DLD1 (cell line): ENCODE measurements at regions not wholly inside any gene's neighbourhood (a gene's known extent, or its start where the extent isn't known, plus 50 kb on each side); places are given as distances from the start of the nearest gene placed in this dataset.

ENCODE experiments used
- in situ Hi-C: cut with HindIII; loops from 2 replicates; pipeline ENCODE4 v1.10.0; 2017; ENCODE audit warnings: low sequenced_read_pairs

DNA sequence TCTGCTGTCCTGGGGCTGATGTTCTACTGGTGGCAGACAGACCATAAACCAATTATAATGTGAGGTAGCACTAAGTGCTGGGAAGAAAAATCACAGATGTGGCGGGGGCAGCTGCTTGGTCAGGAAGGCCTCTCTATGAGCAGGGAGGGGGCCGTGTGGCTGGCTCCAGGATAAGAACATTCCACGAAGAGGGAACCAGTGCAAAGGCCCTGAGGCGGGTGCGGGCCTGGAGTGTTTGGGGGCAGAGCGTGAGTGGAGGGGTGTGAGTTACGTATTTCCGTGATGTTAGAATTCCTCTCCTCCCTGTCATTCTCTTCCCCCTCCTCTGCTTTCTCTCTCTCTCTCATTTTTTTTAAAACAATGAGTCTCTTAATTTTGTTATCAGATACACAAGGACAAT lies 67.2 kb downstream of the CEBPB start:
- in situ Hi-C loops: no loop called here

DNA sequence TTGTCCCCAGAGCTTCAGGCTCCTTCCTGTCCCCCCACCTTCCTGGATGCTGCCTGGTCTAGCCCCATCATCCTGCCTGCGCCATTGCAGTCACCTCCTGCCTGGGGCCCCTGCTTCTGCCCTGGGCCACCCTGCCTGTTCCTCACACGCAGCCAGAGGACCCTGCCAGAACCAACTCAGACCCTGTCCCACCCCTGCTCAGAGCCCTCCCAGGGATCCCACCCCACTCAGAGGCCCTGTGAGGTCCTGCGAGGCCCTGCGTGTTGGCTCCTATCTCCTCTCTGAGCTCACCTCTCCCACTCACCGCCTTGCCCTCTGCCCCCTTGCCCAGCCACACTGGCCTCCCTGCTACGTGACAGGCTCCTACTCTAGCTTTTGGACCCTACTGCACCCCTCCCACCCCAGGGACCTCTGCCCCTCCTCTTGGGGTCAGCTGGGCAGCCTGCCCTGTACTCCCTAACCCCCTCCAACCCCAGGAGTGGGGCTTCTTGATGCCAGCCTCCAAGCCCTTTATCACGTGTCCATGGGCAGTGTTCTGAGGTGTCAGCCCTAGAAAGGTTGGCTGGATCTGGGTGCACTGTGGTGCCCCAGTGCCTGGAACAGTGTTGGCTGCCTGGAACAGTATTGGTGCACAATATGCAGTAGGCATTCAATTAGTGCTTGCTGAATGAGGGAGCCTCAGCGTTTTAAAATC lies 68.3 kb downstream of the CEBPB start:
- in situ Hi-C loops: no loop called here

DNA sequence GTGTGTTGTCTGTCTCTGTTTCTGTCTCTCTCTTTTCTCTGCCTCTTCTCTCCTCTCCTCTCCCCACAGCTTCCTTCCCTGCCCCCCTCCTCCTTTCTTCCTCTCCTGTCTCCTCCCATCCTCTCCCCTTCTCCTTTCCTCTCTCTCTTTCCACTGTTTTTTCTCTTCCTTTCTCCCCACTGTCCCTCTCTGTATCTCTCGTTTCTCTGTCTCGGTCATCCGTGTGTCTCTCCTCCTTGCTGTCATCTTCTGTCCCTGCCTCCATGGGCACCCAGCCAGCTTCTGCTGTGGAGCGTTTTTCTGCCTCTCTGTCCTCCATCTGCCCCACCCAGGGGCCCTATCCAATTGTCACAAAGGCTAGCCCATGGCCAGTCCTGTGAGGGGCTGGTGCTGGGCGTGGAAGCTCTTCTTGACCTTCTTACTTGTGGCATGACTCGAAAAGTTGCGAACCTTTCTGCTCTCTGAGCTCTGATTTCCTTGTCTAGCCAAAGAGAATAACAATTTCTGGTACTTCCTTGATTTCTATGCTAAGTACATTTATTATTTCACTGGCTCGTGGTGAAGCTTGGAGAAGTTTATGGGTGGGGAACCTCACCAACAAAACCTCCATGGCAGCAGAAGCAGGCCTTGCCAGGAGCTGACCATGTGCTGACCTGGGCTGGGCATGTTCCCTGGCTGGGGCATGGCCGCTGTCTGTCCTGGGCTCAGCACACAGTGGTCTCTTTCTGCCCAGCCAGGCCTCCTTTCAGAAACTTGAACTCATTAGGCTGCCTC lies 69.3 kb downstream of the CEBPB start:
- in situ Hi-C loops: no loop called here

DNA sequence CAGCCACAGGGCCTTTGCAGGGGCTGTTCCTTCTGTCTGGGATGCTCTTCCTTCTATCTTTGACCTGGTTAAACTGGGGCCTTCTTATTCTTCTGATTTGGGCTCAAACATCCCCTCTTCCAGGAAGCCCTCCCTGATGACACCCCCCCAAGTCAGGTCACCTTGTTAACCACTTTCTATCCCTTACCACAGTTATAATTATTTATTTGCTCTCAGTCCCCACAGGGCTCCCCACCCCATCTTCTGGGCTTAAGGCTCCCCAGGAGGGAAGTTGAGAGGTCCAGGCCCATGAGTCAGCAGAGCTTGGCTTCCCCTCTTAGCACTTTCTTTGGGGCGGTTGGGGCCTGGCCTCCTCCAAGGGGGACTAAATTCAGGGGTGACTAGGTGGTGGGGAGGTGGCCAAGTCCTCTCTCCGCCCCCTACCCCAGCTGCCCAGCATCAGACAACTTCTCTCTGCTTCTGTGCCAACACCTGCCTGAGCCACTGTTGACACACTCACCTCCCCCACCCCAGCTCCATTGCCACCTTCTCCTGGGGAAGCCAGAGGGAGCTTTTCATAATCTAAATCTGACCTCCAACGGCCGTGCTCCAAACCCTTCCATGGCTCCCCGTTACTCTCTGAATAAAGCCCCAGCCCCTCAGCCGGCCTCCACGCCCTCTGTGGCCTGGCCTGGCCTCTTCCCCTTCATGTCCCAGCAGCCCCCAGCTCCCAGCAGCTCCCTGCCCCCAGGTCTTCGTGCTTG lies 70.0 kb downstream of the CEBPB start:
- in situ Hi-C loops: no loop called here

DNA sequence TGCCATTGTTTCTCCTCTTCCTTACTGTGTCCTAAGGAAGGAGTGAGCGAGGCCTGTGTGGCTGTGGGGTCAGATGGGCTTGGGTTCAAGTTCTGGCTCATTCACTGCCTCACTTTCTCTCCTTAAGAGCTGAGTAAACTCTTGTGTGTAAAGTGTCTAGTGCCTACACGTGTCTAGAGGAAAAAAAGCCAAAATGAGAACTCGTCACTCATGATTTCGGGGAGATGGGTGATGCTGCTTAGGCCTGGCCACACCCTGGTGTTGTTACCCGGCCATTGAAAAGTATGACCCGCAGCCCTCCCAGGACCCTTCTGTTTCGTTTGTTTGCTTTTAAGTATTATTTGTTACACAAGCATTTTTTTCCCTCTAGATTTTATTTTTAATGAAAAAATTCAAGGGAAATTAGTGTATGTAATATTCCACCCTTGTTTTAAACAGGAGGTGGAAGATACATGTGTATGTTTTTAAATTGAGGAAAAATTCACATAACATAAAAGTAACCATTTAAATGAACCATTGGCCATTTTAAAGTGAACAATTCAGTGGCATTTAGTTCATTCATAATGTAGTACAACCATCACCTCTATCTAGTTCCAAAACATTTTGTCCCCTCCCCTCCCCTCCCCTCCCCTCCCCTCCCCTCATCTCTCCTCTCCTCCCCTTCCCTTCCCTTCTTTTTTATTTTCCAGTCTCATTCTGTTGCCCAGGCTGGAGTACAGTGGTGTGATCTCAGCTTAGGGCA lies 71.0 kb downstream of the CEBPB start:
- in situ Hi-C loops: no loop called here

DNA sequence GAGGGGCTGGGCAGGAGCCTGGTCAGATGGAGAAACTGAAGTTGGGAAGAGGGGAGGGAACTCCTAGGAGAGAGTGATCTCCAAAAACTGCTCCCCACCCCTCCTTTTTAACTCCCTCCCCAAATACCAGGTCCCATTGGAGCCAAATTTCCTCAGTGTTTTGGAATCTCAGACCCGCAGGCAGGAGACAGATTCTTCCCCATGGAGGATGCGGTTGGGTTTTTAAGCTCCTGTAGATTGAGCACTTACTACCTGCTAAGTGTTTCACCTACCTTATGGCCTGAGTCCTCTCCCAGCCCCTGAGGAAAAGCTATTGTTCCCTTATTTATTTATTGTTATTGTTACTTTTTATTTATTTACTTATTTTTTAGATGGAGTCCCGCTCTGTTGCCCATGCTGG lies 73.2 kb downstream of the CEBPB start:
- in situ Hi-C loops: no loop called here

DNA sequence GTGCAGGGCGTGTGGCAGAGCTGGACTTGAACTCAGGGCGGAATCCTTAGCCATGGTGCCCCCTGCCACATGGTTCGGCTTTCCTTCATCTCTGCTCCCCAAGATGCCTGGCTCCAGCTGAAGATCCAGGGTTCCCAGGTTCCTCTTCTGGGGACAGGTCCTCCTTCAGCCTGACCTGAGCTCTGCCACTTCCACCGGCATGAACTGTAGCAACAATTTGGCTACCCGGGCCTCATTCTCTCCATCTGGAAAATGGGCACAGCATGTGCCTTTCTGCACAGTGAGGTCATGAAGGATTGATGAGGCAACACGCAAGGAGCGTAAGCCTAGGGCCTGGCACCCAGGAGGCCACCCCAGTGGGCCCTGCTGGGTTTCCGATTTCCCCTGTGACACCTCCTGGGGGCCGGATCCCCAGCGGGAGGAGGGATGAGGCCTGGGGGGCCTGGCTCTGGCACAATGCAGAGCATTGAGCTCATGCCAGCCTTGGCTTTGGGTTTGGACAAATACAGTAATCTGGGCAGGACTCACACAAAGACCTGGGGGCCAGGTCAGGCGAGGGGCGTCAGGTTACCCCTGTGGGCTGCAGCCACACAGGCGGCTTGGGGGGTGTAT lies 74.0 kb downstream of the CEBPB start:
- in situ Hi-C loops: no loop called here

DNA sequence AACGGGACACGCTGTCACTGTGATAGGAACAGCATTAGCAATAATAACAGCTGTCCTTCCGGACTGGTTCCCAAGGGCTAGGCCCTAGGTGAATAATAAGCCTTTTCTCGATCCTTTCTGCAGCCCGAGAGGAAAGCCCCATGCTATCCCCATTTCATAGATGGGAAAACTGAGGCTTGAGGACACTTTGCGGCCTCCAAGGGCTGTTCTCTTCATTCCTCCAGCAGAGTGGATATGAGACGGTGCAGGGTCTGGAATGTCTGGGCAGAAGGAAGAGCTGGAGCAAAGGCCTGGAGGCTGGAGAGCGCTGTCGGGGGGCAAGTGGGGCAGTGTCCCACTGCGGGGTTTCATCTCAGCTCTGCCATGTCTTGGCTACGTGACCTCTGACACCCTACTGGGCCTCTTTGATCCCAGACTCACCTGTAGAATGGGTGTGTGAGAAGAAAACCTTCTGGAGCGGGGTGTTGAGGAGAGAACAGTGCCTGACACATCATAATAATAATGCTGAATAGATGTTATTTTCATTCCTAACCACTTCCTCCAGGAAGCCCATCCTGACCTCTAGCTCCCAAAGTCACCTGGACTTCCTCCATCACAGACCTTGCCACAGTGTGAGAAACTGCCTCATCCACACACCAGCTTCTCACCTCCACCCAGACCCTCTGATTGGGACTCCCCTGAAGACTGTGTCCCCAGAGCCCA lies 74.8 kb downstream of the CEBPB start:
- in situ Hi-C loops: no loop called here

DNA sequence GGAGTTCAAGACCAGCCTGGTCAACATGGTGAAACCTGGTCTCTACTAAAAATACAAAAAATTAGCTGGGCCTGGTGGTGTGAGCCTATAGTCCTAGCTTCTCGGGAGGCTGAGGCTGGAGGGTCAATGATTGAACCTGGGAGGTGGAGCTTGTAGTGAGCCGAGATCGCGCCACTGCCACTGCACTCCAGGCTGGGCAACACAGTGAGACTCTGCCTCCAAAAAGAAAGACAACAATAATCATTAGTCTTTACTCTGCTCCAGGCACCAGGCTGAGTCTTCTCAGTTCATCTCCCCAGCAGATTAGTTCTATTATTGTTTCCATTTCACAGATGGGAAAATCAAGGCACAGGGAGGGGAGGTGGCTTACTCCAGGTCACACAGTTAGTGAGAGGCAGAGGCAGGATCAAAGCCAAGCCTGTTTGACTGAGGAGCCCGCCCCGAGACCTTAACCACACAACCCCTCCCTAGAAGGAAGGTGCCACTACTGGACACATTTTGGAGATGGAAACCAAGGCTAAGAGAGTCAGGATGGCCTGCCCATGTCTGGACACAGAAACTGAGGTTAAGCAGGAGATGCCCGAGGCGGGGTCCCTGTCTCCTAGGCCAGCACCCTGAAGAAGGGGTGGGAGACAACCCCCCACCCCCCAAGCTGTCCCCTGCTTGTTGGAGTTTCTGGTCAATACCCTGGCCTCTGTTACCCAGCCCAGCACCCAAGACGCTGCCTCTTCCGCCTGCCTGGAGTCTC lies 75.8 kb downstream of the CEBPB start:
- in situ Hi-C loops: no loop called here

DNA sequence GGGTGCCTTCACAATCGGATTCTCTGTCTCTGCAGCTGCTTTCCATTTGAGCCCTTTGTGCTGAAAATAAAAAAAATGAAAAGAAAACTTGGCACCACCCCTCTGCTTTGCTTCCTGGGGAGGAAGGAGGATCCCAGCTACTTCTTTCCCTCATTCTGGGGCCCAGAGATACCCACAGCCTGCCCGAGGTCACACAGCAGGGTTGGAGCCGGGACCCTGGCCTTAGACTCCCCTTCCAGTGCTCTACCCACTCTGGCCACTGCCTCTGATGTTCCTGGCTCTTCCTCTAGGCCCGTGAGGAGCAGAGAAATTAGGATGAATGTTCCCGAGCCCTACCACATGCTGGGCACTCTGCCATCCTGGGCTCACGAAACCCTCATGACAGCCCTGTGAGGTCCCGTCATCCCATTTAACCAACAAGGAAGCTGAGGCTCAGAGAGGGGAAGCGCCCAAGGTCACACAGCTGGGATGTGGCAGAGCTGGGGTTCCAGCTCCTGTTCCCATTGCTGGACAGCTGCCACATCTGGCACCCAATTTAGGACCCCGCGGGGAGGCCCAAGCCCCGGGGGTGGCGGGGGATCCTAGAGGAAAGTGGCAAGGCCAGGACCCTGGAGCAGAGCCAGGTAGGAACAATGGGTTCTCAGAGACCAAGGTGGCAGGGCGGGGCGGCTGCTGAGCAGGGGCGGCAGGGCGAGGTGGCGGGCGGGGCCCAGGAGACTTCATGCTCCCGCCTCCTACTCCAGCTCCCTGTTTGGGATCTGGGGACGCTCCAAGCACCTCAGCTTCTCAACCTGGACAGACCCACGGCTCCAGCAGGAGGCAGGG lies 76.6 kb downstream of the CEBPB start:
- in situ Hi-C loops: no loop called here

DNA sequence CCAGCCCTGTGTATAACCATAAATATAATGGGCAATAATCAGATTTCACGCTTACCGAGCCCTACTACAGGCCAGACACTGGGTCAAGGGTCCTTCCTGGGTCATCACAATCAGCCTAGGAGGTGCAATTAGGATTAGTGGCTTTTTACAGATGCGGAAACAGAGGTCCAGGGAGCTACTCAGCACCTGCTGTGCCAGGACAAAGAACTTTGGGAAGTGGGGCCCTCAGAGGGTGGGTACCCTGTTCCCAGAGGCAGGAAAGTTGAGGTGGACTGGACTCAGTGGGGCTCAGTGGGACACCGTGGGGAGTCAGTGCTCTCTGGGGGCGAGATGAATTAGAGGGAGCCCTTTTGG lies 77.2 kb downstream of the CEBPB start:
- in situ Hi-C loops: no loop called here

DNA sequence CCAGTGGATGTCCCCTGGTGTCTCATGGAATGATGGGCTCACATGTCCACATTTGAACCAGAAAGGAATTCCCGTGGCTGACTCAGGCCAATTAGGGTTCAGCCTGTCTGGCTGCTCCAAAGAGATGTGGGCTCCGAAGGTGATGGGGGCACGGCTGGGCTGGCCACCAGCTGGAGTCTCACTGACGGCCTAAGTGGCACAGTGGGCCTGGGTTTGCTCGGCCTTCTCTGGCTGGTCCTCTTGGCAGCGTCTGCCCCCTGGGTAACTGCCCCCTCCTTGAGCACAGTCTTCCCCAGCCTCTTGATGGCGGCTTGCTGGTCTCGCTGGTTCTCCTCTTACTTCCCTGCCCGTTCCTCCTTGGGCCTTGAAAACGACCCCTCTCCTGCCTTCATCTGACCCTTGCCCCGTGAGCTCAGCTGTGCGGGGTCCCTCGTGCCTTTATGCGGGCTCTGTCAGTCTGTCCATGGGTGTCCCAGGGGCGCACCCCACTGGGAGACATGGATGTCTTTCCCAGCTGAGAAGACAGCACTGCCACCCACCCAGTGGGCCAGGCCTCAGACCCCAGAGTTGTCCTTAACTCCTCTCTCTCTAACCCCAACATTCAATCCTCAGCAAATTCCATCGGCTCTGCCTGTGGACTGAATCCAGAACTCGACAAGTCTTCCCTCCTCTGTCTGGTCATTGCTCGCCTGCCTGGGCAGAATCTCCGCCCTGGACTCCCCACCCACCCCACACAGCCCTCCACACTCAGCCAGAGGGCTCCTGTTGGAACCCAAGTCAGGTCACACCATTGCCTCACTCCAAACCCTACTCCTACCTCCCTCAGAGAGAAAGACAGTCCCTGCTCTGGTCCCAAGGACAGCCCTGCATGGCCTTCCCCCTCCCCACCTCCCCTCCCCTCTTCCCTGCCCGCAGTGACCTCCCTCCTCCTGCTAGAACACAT lies 78.7 kb downstream of the CEBPB start:
- in situ Hi-C loops: no loop called here

DNA sequence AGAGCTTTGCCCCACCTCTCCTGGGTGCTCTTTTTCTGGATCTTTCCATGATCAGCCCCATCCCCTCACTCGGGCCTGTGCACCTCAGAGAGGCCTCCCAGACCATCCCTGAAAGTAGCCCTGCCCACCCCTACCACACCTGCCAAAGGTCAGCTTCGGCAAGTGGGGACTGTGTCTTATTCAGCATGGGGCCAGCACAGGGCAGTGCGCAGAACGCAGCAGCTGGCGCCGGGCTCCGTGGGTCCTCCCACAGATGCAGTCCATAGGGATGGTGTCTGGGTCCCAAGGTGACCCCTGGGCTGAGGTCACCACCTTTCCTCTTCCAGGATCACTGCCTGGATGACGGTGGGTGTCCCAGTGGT lies 79.4 kb downstream of the CEBPB start:
- in situ Hi-C loops: no loop called here

DNA sequence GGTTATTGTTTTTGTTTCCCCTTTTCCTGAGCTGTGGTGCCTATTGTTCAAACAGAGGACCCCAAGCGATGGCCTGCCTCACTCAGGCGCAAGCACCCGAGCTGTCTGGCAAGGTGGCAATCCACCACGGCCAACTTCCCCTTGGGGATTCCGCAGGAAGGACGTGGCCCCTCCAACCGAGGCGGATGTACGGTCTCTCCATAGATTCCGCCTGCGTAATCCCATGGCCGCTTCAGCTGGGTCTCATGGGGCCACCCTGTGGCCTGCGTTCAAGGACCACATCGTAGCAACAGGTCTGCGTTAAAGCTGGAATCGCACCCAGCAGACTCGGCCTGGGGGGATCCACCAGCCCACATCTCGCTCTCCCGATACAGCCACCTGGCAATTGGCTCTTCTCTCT lies 79.9 kb downstream of the CEBPB start:
- in situ Hi-C loops: no loop called here

DNA sequence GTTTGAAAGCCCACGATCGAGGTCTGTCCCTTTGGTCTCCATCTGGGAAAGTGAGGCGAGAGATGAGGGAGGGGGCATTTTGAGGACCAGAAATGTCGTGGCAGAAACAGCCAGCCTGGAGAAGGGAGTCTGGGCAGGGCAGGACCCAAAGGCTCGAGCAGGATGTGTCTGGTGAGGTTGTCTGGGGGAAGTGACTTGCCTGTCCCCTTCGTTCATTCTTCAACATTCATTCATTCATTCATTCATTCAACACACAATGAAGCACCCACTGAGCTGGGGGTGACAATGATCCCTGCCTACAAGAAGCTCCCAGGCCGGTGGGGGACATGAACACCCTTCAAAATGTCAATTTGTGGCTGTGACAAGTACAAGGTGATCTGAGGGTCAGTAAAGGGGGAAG lies 80.5 kb downstream of the CEBPB start:
- in situ Hi-C loops: no loop called here

DNA sequence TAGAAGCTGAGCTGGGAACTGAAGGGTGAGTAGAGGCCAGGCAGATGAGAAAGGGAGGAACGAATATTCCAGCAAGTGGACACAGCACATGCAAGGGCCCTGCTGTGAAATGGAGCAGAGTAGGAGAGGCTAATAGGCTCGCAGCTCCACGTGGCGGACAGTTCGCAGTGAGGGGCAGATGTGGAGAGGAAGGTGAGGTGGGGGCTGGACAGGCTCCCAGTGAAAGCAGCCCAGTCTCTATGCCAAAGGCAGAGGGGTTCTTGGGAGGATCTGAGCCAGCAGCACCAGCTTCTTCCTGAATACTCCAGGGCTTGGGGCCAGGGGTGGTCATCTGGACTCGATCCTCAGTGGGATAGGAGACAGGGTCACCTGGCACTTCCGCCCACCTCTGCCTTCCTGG lies 81.0 kb downstream of the CEBPB start:
- in situ Hi-C loops: no loop called here

DNA sequence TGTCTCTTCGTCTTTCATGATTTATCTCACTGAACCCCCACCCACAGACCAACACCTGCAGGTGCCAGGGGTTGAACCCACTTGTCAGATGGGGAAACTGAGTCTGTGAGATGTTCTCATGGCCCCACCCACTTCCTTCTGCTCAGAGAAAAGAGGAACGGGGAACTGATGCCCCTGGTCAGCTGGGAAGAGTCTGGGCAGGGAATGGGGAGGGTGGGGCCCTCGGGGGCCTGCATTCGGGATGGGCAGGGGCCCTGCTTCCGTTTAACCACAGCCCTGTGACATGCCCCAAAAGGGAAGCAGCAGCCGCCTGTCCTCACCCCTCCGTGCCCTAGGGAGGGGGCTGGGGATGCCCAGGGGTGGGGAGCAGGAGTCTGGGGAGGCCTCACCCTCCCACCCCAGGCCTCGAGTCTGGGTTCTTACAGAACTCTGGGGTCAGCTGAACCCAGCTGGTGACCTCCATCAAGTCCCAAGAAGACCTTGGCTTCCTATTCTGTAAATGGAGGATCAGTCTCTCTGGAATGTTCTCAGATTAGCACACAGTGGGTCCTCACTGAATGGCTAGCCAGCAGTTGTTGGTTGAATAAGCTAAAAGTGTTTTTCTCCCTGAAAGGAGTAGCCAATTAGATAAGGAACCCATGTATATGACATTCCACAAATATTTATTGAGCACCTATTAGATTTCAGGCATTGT lies 81.5 kb downstream of the CEBPB start:
- in situ Hi-C loops: no loop called here
